Right cardiac atrium (tissue), 5 donors: ENCODE measurements at regions not wholly inside any gene's neighbourhood (a gene's known extent, or its start where the extent isn't known, plus 50 kb on each side); places are given as distances from the start of the nearest gene placed in this dataset.
"Not testable (repeated sequence)": the region's sequence is repeated elsewhere in the genome, so short reads cannot be mapped to it uniquely, and the experiment has no call there.

Source experiments
- ATAC-seq, 2 donors: fragments of 200-7000 bp; cut with Tn5 transposase; one replicate each; pipeline versions ENCODE4 v1.8.0 to v1.9.1; 2020; ENCODE audit warnings: moderate library complexity in 2 of 2, mild to moderate bottlenecking in 1 of 2
- DNase-seq, 3 donors: peaks; one replicate each; pipeline ENCODE4 v3.0.0-alpha.2; 2020
- H3K27ac ChIP-seq: one replicate; pipeline ENCODE4 v1.5.1; 2013; ENCODE audit warnings: mild to moderate bottlenecking, low read length, control low read depth, moderate library complexity
- H3K27me3 ChIP-seq: one replicate; pipeline ENCODE4 v1.6.1; 2013; ENCODE audit not compliant: control insufficient read depth, insufficient read depth
- H3K4me1 ChIP-seq: one replicate; pipeline ENCODE4 v1.6.1; 2013; ENCODE audit warnings: low read length; ENCODE audit not compliant: control insufficient read depth, insufficient read depth
- H3K4me3 ChIP-seq: one replicate; pipeline ENCODE4 v1.5.1; 2013; ENCODE audit warnings: low read length, control low read depth
- H3K9me3 ChIP-seq: one replicate; pipeline ENCODE4 v1.6.1; 2013; ENCODE audit warnings: low read length; ENCODE audit not compliant: control insufficient read depth
- WGBS: extraction: QIAGEN DNeasy Blood & Tissue Kit; methylation state at CpG from one replicate; pipeline ENCODE4 v1.1.7; 2013; 5-methylcytosine and 5-hydroxymethylcytosine counted together
- intact Hi-C, 4 donors: fragments of 100-400 bp; cut with DNase I; formaldehyde crosslinking; loops; one replicate each; pipeline versions ENCODE4 v1.11.0 to v1.14.0; 2022 to 2023
- donor health status: healthy with polysubstance abuse.
- donor health status: DM: no; HTN: yes; CAD: no.
- donor health status: DM: no; HTN: no; CAD: no.
- donor health status: DM: no; HTN: yes; CAD: no; lungs with severe emphysema.
- donor health status: DM: yes; HTN: yes; CAD: no.

DNA sequence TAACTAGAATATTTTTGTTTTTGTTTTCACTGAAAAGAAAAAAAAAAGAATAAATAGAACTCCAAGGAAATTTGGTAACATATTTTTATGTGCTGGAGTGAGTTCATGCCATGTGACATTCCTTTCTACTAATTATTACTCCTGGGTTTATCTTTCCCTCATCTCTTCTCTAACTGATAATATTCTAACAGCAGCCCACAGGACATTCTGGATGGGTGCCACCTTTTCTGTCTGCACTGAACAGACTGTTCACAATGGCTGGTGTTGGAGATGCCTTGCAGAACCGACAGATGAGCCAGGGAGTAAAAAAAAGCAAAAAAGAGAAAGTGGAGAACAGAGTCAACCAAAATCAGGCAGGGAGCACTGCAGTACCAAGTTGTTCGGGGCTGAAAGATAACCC is 151.3 kb downstream of the OR4M2 start:
- WGBS = 38% methylated on average over 2 of the region's 2 CpGs
- Histone ChIP-seq H3K27ac (no peak overlapping the region), H3K9me3 (no peaks in the 10 kb centered on the region), H3K27me3 (no peaks in the 10 kb centered on the region), H3K4me1 (no peaks in the 10 kb centered on the region), H3K4me3 (no peak overlapping the region)
- intact Hi-C loops = no loop called here
- ATAC-seq (peak; percentile 18 to 49), DNase-seq (no peak)

DNA sequence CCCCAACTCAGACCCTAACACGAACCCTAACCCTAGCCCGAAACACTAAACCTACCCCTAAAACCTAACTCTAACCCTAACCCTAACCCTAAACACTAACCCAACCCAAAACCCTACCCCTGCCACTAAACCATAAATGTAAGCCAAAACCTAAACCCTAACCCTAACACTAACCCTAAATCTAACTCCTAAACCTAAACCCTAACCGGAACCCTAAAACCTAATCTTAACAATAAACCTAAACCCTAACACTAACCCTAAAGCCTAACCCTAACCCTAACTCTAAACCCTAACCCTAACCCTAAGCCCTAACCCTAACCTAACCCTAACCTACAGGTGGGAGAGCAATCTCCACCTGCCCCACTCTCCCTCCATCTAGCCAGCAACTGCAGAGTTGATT is 152.3 kb downstream of the OR4M2 start:
- intact Hi-C loops = no loop called here
- Histone ChIP-seq H3K4me1 (no peaks in the 10 kb centered on the region), H3K27ac (no peak overlapping the region), H3K9me3 (no peaks in the 10 kb centered on the region), H3K4me3 (no peak overlapping the region), H3K27me3 (no peaks in the 10 kb centered on the region)
- no peak for ATAC-seq
- DNase-seq = no peak
- 80% methylated on average over 3 of the region's 3 CpGs for WGBS

DNA sequence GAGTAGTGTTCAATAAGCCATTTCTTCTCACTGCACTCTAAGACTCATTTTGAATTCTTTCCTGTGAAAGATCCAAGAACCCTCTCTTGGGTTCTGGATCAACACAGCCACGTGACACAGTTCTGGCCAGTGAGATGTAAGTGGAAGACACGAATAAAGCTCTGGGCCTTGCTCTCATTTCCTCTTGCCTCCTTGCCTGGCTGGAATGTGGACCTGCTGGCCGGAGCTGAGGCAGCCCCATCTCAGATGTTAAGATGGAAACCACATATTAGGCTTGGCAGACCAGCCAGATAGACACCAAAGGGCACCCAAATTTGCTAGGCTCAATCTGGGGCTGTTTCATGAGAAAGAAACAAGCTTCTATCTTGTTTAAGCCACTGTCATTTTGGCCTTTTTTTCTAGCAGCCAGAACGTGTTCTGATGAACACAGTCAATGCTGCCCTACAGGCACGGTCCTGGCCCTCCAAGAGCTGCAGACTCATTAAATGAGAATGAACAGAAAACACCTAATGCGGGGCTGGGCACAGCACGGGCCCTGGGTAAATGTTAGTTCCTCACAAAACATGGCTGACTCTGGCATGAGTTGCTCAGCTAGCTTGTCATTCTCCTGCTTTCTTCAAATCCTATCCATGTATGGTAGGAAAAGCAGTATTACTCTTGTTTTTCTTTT is 155.1 kb downstream of the OR4M2 start:
- H3K9me3 ChIP-seq, intact Hi-C loops: not testable (repeated sequence)

DNA sequence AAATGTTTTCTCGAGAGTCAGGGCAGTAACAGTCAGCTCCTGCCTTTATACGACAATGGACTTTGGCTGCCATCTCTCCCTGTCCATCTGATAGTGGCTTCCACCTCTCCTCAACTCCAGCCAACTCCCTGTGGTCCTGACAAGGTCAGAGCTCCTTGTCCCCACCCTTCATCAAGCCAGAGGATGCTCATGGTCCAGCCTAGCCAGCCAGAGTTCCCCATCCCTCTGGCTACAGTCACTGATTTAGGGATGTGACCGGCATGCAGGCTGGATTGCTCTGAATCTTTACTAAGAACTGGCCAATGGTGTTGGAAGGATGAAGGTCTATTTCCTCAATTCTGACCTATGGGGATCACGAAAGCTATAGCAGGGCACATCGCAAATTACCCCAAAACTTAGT is 156.1 kb downstream of the OR4M2 start:
- 54% methylated on average over 5 of the region's 5 CpGs for WGBS
- ATAC-seq (no peak), DNase-seq (no peak)
- no peaks in the 10 kb centered on the region for H3K27me3 ChIP-seq
- H3K4me1 ChIP-seq = no peaks in the 10 kb centered on the region
- H3K27ac ChIP-seq = no peak overlapping the region
- H3K9me3 ChIP-seq = no peaks in the 10 kb centered on the region
- intact Hi-C loops = no loop called here
- H3K4me3 ChIP-seq = no peak overlapping the region

More for the DNA sequence above, 155.1 kb downstream of the OR4M2 start:
- ATAC-seq, H3K4me1 ChIP-seq, H3K27me3 ChIP-seq, H3K27ac ChIP-seq, DNase-seq, H3K4me3 ChIP-seq: not testable (repeated sequence)
- WGBS = 47% methylated on average over 7 of the region's 7 CpGs

DNA sequence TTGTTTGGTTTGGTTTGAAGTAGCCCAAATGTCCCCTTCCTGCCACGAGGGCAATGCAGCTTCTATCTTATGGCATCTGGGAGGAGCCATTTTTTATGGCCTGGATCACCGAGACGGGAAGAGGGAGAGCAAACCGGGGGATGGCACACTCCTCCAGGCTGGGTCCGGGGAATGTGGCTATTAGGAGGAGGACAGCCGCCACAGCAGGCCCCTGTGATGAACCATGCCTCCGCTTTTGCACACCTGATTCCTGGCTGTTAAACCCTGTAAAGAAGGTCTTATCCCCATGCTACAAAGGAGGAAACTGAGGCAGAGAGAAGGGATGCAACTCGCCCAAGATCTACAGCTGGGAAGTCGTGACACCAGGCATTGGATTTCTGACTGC is 157.6 kb downstream of the OR4M2 start:
- Histone ChIP-seq H3K9me3 (no peaks in the 10 kb centered on the region), H3K4me1 (no peaks in the 10 kb centered on the region), H3K27ac (peak overlapping the region; percentile 0), H3K27me3 (no peaks in the 10 kb centered on the region), H3K4me3 (no peak overlapping the region)
- DNase-seq (no peak), ATAC-seq (no peak)
- 60% methylated on average over 9 of the region's 9 CpGs for WGBS
- intact Hi-C loops = no loop called here

DNA sequence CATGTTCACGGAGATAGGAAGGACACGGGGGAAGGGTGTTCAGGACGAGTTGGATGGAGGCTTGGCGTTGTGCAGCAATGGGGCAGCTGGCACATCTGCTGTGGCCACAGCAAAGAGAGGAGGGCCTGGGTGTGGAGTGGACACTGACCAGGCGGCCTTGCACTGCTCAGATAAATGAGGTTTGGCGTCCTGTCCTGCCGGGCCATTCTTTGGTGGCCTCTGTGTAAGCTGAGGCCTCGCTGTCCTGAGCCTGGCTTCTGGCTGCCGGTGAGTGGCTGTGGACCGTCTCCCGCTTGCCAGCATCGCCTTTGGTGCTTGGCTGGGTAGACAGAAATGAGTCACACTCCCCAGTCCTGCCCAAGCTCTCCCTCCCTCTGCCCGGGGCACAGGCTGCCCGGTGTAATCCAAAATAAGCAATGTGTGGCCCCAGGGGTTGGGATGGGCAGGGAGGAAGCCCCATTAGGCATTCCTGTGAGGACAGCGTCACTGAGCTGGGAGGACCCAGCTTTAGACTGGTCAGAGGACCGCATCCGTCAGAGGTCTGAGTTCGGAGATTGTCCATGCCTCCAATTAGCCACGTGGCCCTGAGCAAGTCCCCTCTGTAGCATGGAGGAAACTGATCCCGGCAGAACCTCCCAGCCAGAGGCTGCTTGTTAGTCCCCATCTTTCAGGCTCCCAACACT is 158.1 kb downstream of the OR4M2 start:
- H3K9me3 ChIP-seq, H3K27me3 ChIP-seq, H3K4me3 ChIP-seq, H3K4me1 ChIP-seq, intact Hi-C loops: not testable (repeated sequence)
- H3K27ac ChIP-seq = peak overlapping the region; percentile 0
- WGBS = 67% methylated on average over 20 of the region's 20 CpGs
- peak; percentile 79 to 89 for ATAC-seq
- DNase-seq = peak in 1 of 3 donors; percentile 47

DNA sequence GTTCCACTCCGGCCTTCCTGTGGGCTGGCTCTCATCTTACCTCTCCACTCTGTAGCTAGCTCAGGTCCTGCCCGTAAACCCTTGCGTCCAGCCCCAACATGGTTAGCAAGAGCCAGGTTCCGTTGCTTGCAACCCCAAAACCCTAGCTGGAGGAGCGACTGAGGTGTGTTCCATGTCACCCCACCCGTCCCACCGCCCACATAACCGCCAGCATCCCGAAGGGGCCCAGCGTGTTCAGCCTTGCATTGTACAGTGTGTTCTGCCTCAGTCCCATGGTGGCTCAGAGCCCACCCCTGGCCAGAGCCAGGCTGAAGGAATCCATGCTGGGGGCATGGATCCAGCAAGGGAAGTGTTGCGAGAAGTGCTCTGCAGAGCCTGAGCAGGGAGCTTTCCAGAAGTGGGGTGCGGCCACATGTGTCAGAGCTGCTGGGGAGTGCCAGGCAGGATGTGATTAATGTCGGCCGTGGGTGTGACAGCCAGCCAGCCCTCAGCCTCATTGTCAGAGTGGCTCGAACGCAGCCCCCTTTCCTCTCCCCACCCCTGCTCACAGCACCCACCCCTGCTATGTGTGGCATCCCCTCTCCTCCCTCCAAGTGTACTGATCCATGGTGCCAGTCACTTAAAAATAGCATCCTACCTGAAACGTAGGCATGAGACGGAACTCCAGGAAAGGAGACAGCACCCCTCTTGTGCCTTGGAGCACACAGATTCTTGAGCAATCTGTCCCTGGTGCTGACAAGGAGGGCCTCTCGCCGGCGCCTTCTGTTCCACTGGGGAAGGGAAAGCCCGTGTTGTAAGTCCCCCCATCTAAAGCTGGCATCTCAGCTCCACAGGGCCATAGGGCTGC is 158.9 kb downstream of the OR4M2 start:
- H3K27me3 ChIP-seq, H3K9me3 ChIP-seq, H3K4me1 ChIP-seq, H3K4me3 ChIP-seq, H3K27ac ChIP-seq, intact Hi-C loops: not testable (repeated sequence)
- WGBS = 76% methylated on average over 19 of the region's 22 CpGs
- DNase-seq (peak; percentile 33 to 61 (median 54)), ATAC-seq (peak; percentile 71 to 83)

DNA sequence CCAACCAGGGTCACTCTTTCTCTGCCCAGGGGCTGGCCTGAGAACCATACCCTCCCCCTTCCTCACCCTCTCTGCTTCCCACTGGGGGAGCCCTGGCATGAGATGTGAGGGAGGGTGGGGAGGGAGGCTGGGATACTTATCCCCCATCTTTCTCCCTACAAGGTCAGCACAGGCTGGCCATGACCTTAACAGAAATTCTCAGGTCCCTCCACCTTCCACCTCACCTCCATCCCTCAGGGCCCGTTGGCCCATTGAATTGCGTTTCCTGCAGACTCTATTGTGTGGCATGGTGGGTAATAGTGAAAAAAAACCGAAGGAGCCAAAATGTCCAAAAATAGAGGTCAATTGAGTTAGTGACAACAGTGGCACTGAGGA is 159.5 kb downstream of the OR4M2 start:
- H3K27ac ChIP-seq = no peak overlapping the region
- no peak overlapping the region for H3K4me3 ChIP-seq
- ATAC-seq = no peak
- 52% methylated on average over 3 of the region's 3 CpGs for WGBS
- intact Hi-C loops = loop anchor here in 1 of 4 donors (10.0 kb wide), 1 partner anchor 1875 kb away; no protein-coding TSS in a partner anchor
- no peaks in the 10 kb centered on the region for H3K9me3 ChIP-seq
- no peaks in the 10 kb centered on the region for H3K4me1 ChIP-seq
- no peaks in the 10 kb centered on the region for H3K27me3 ChIP-seq
- DNase-seq = no peak

DNA sequence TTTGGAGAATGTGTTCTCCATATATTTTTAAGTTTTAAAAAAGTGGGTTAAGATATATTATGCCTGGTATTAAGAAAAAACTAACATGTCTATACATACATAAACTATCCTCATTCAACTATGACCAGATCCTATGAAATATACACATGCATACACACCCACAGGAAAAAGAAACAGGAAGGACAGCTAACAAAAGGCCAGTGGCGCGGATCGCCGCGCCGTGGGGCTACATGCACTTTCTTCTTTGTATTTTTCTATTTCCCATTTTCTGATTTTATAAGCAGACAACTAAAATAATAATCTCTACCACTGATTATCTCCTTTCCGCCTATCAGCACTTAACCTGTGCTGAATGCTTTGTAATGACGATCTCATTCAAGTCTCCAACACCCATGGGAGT is 160.1 kb downstream of the OR4M2 start:
- DNase-seq = no peak
- no peak for ATAC-seq
- H3K9me3 ChIP-seq = no peaks in the 10 kb centered on the region
- intact Hi-C loops = loop anchor here in 1 of 4 donors (10.0 kb wide), 1 partner anchor 1876 kb away; no protein-coding TSS in a partner anchor
- no peaks in the 10 kb centered on the region for H3K4me1 ChIP-seq
- WGBS = 93% methylated on average over 8 of the region's 8 CpGs
- no peak overlapping the region for H3K4me3 ChIP-seq
- no peak overlapping the region for H3K27ac ChIP-seq
- H3K27me3 ChIP-seq = no peaks in the 10 kb centered on the region

DNA sequence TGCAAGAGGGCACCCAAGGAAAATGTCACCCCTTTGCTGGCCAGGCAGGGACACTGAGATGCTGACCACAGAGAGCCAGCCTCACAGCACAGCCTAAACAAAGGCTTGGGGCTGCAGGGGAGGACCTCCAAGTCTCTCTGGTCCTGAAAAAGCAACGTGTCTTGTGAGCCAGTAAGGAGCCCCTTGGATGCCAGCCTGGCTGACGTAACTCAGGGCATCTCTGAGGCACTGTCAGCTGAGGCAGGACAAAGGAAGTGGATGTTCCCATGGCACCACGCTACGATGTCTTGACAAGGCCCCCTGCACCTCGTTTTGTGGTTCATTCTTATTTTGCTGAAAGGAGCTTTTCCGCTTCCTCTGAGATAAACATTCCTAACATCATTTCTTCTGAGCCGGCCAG is 160.7 kb downstream of the OR4M2 start:
- WGBS = 64% methylated on average over 7 of the region's 7 CpGs
- no peaks in the 10 kb centered on the region for H3K9me3 ChIP-seq
- intact Hi-C loops = loop anchor here in 1 of 4 donors (10.0 kb wide), 1 partner anchor 1876 kb away; no protein-coding TSS in a partner anchor

DNA sequence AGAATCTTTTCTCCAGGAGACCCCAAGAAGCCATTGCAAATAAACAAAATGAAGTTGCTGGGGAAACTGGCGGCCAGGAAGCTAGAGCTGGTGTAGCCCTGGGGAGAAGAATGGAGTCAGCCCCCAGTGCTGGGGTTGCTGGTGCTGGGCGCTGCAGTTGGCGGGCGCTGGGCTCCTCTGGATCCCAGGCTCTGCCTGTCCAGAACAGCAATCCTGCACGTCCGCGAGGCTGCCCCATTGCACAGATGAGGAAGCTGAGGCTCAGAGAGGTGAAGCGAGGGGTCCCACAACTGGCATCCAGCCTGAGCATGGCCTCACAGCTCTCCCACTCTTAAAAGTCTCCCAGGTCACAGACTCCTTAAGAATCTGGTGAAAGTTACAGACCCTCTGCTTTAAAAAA is 161.1 kb downstream of the OR4M2 start:
- no peaks in the 10 kb centered on the region for H3K9me3 ChIP-seq
- intact Hi-C loops = loop anchor here in 1 of 4 donors (10.0 kb wide), 1 partner anchor 1877 kb away; no protein-coding TSS in a partner anchor
- no peaks in the 10 kb centered on the region for H3K4me1 ChIP-seq
- DNase-seq (no peak), ATAC-seq (no peak)
- WGBS = 80% methylated on average over 8 of the region's 8 CpGs
- H3K27ac ChIP-seq = no peak overlapping the region
- no peak overlapping the region for H3K4me3 ChIP-seq
- no peaks in the 10 kb centered on the region for H3K27me3 ChIP-seq

More for the DNA sequence above, 160.7 kb downstream of the OR4M2 start:
- ATAC-seq (no peak), DNase-seq (no peak)
- H3K4me3 ChIP-seq = no peak overlapping the region
- H3K27me3 ChIP-seq = no peaks in the 10 kb centered on the region
- H3K27ac ChIP-seq = no peak overlapping the region
- no peaks in the 10 kb centered on the region for H3K4me1 ChIP-seq
